SK-N-SH treated with all-trans-retinoic acid at 6 μM for 48 hours (cell line): ENCODE measurements at regions not wholly inside any gene's neighbourhood (a gene's known extent, or its start where the extent isn't known, plus 50 kb on each side); places are given as distances from the start of the nearest gene placed in this dataset.
A peak's percentile ranks its signal among the peaks of the same experiment; 100 is the strongest.
"Not testable (repeated sequence)": the region's sequence is repeated elsewhere in the genome, so short reads cannot be mapped to it uniquely, and the experiment has no call there.

ENCODE experiments used
- ATAC-seq: fragments of 200-7000 bp; cut with Tn5 transposase; 3 replicates; pipeline ENCODE4 v1.9.1; 2020; ENCODE audit warnings: mild to moderate bottlenecking, moderate library complexity

- ATAC-seq: not testable (repeated sequence)
These were observed 473.3 kb downstream of the SPATA31A6 start for GRCh38 chr9:42656789-42657188.

GRCh38 chr9:42657496-42657895 is 474.0 kb downstream of the SPATA31A6 start:
- ATAC-seq: not testable (repeated sequence)

- not testable (repeated sequence) for ATAC-seq
These were observed 513.7 kb downstream of the SPATA31A6 start for GRCh38 chr9:42697146-42697545.

GRCh38 chr9:42702890-42703289 is 519.4 kb downstream of the SPATA31A6 start:
- not testable (repeated sequence) for ATAC-seq

- not testable (repeated sequence) for ATAC-seq
These were observed 541.7 kb downstream of the SPATA31A6 start for GRCh38 chr9:42724841-42725835.

GRCh38 chr9:42743030-42743814 is 559.8 kb downstream of the SPATA31A6 start:
- ATAC-seq: peak; percentile 82

GRCh38 chr9:42757251-42757650 is 573.8 kb downstream of the SPATA31A6 start:
- ATAC-seq: not testable (repeated sequence)

- ATAC-seq: not testable (repeated sequence)
These were observed 575.9 kb downstream of the SPATA31A6 start for GRCh38 chr9:42759320-42759719.

- not testable (repeated sequence) for ATAC-seq
These were observed 598.7 kb downstream of the SPATA31A6 start for GRCh38 chr9:42782201-42782600.

- ATAC-seq: not testable (repeated sequence)
These were observed 609.3 kb downstream of the SPATA31A6 start for GRCh38 chr9:42792725-42793124.

- ATAC-seq: peak; percentile 85
These were observed 615.1 kb downstream of the SPATA31A6 start for GRCh38 chr9:42798571-42798970.

GRCh38 chr9:42802716-42803115 is 619.3 kb downstream of the SPATA31A6 start:
- not testable (repeated sequence) for ATAC-seq

GRCh38 chr9:42806674-42807073 is 623.2 kb downstream of the SPATA31A6 start:
- ATAC-seq: peak; percentile 99

- ATAC-seq: not testable (repeated sequence)
These were observed 638.0 kb downstream of the SPATA31A6 start for GRCh38 chr9:42821468-42821867.

- not testable (repeated sequence) for ATAC-seq
These were observed 664.7 kb downstream of the SPATA31A6 start for GRCh38 chr9:42848156-42848555.

- not testable (repeated sequence) for ATAC-seq
These were observed 667.6 kb downstream of the SPATA31A6 start for GRCh38 chr9:42850896-42851693.

GRCh38 chr9:42851701-42852100 is 668.2 kb downstream of the SPATA31A6 start:
- not testable (repeated sequence) for ATAC-seq

GRCh38 chr9:42852133-42852930 is 668.9 kb downstream of the SPATA31A6 start:
- peak; percentile 99 for ATAC-seq

GRCh38 chr9:42860133-42860532 is 676.7 kb downstream of the SPATA31A6 start:
- not testable (repeated sequence) for ATAC-seq

GRCh38 chr9:42862465-42862864 is 679.0 kb downstream of the SPATA31A6 start:
- ATAC-seq: not testable (repeated sequence)
